Stomach (tissue), 8 donors: ENCODE measurements at regions not wholly inside any gene's neighbourhood (a gene's known extent, or its start where the extent isn't known, plus 50 kb on each side); places are given as distances from the start of the nearest gene placed in this dataset.

ENCODE experiments used
- DNase-seq, 2 donors: peaks; one replicate each; pipeline versions ENCODE4 v3.0.0 to v3.0.0-alpha.2; 2013 to 2019
- H3K27ac ChIP-seq, 5 donors: fragments of 200-600 bp in 4 of 5; sonication (generic) in 4 of 5; one replicate each; pipeline ENCODE4 v1.5.1; 2013 to 2019; ENCODE audit warnings: mild to moderate bottlenecking in 1 of 5, moderate library complexity in 1 of 5
- H3K27me3 ChIP-seq, 3 donors: fragments of 200-600 bp; sonication (generic); one replicate each; pipeline ENCODE4 v1.5.1; 2017 to 2019; ENCODE audit warnings: mixed run types in 1 of 3
- H3K36me3 ChIP-seq, 4 donors: fragments of 200-600 bp; sonication (generic); 1 replicate in 3 of 4; 2 replicates in 1 of 4; pipeline ENCODE4 v1.5.1; 2016 to 2019
- H3K4me1 ChIP-seq, 4 donors: fragments of 200-600 bp; sonication (generic); one replicate each; pipeline ENCODE4 v1.5.1; 2016 to 2019
- H3K4me3 ChIP-seq, 4 donors: fragments of 200-600 bp; sonication (generic) in 3 of 4; one replicate each; pipeline ENCODE4 v1.5.1; 2016 to 2019; ENCODE audit warnings: mild to moderate bottlenecking in 1 of 4
- H3K9me3 ChIP-seq, 4 donors: fragments of 200-600 bp; sonication (generic); one replicate each; pipeline ENCODE4 v1.5.1; 2016 to 2019
- CTCF ChIP-seq, 7 experiments: fragments of 450-650 bp in 4 of 7; fragments of 200-600 bp in 3 of 7; sonication (generic) in 3 of 7; IDR thresholded peaks; one replicate each; pipeline ENCODE4 v1.5.1; 2016 to 2019; ENCODE audit warnings: antibody characterized with exemption in 7 of 7, control low read depth in 2 of 7, mild to moderate bottlenecking in 1 of 7
- EP300 ChIP-seq: sonication (generic); formaldehyde crosslinking; IDR thresholded peaks from one replicate; pipeline ENCODE4 v1.6.1; 2017; ENCODE audit warnings: antibody characterized with exemption
- POLR2A ChIP-seq, 4 donors: fragments of 450-650 bp; IDR thresholded peaks; one replicate each; pipeline ENCODE4 v1.6.1; 2016; ENCODE audit warnings: antibody characterized with exemption in 4 of 4, control low read depth in 2 of 4, mild to moderate bottlenecking in 1 of 4, moderate library complexity in 1 of 4
- POLR2AphosphoS5 ChIP-seq, 3 donors: sonication (generic); formaldehyde crosslinking; IDR thresholded peaks; one replicate each; pipeline ENCODE4 v1.6.1; 2016; ENCODE audit warnings: antibody characterized with exemption in 3 of 3
- WGBS, 5 donors: extraction: QIAGEN DNeasy Blood & Tissue Kit in 3 of 5; methylation state at CpG; one replicate each; pipeline versions ENCODE4 v1.1.5 to v1.1.7; 2013 to 2018; 5-methylcytosine and 5-hydroxymethylcytosine counted together
- intact Hi-C: fragments of 100-400 bp; cut with DNase I; formaldehyde crosslinking; loops from one replicate; pipeline ENCODE4 v1.15.1; 2023; ENCODE audit warnings: low total_unique reads
- donor health status: healthy with polysubstance abuse.
- donor health status: Bipolar disorder and iron deficiency.
- donor health status: healthy.

- no peak for TF ChIP-seq POLR2AphosphoS5 (IDR thresholded peaks at IDR 0.05)
- no peak for TF ChIP-seq EP300
- TF ChIP-seq CTCF (IDR thresholded peaks at IDR 0.05), result no peak
- TF ChIP-seq POLR2A (IDR thresholded peaks at IDR 0.05), result no peak
- H3K4me1 ChIP-seq, result no peaks in the 10 kb centered on the region
- H3K27me3 ChIP-seq, result no peaks in the 10 kb centered on the region
- no peaks in the 10 kb centered on the region for H3K9me3 ChIP-seq
- 91 to 94% (median 92%) methylated on average over 2 of the region's 2 CpGs for WGBS, 5 donors
- intact Hi-C loops, result no loop called here
- no peak overlapping the region for H3K4me3 ChIP-seq
- H3K27ac ChIP-seq, result no peak overlapping the region
- no peak for DNase-seq
- H3K36me3 ChIP-seq, result no peaks in the 10 kb centered on the region
Observed at GRCh38 chr3:168495932-168496331, 400.2 kb upstream of the GOLIM4 start.

- no peak for TF ChIP-seq POLR2AphosphoS5 (IDR thresholded peaks at IDR 0.05)
- Histone ChIP-seq H3K27me3 (no peaks in the 10 kb centered on the region), H3K36me3 (no peaks in the 10 kb centered on the region), H3K4me1 (no peaks in the 10 kb centered on the region), H3K4me3 (no peak overlapping the region), H3K9me3 (no peaks in the 10 kb centered on the region), H3K27ac (no peak overlapping the region)
- WGBS, 5 donors, result 78 to 89% (median 81%) methylated on average over 2 of the region's 2 CpGs
- no peak for DNase-seq
- intact Hi-C loops, result no loop called here
Observed at GRCh38 chr3:168495270-168495669, 399.5 kb upstream of the GOLIM4 start.

GRCh38 chr3:168493412-168494205, 397.9 kb upstream of the GOLIM4 start:
- no peak for TF ChIP-seq POLR2AphosphoS5 (IDR thresholded peaks at IDR 0.05)
- TF ChIP-seq CTCF (IDR thresholded peaks at IDR 0.05), result no peak
- TF ChIP-seq EP300, result no peak
- no peak for TF ChIP-seq POLR2A (IDR thresholded peaks at IDR 0.05)
- Histone ChIP-seq H3K4me3 (no peak overlapping the region), H3K4me1 (no peaks in the 10 kb centered on the region), H3K27me3 (no peaks in the 10 kb centered on the region), H3K36me3 (no peaks in the 10 kb centered on the region), H3K27ac (no peak overlapping the region), H3K9me3 (no peaks in the 10 kb centered on the region)
- no peak for DNase-seq
- intact Hi-C loops, result no loop called here

GRCh38 chr3:168490981-168491380, 395.3 kb upstream of the GOLIM4 start:
- Histone ChIP-seq H3K4me3 (no peak overlapping the region), H3K9me3 (no peaks in the 10 kb centered on the region), H3K36me3 (no peaks in the 10 kb centered on the region), H3K4me1 (no peaks in the 10 kb centered on the region), H3K27me3 (no peaks in the 10 kb centered on the region), H3K27ac (no peak overlapping the region)
- no peak for TF ChIP-seq CTCF (IDR thresholded peaks at IDR 0.05)
- no peak for TF ChIP-seq EP300
- no peak for TF ChIP-seq POLR2A (IDR thresholded peaks at IDR 0.05)
- no peak for TF ChIP-seq POLR2AphosphoS5 (IDR thresholded peaks at IDR 0.05)
- intact Hi-C loops, result no loop called here
- peak in 1 of 2 donors; percentile 19 for DNase-seq
- WGBS, 5 donors, result 66 to 86% (median 80%) methylated on average over 1 of the region's 1 CpG

- no peaks in the 10 kb centered on the region for H3K4me1 ChIP-seq
- intact Hi-C loops, result no loop called here
Observed at GRCh38 chr3:168489301-168489700, 393.6 kb upstream of the GOLIM4 start.

More at GRCh38 chr3:168489301-168489700, 393.6 kb upstream of the GOLIM4 start:
- H3K36me3 ChIP-seq, result no peaks in the 10 kb centered on the region
- TF ChIP-seq CTCF (IDR thresholded peaks at IDR 0.05), result no peak
- TF ChIP-seq EP300, result no peak
- no peak for TF ChIP-seq POLR2A (IDR thresholded peaks at IDR 0.05)
- no peak for TF ChIP-seq POLR2AphosphoS5 (IDR thresholded peaks at IDR 0.05)
- no peaks in the 10 kb centered on the region for H3K27me3 ChIP-seq
- H3K4me3 ChIP-seq, result no peak overlapping the region
- H3K9me3 ChIP-seq, result no peaks in the 10 kb centered on the region
- no peak overlapping the region for H3K27ac ChIP-seq
- no peak for DNase-seq
